SU-DHL-6 (cell line): ENCODE measurements at regions not wholly inside any gene's neighbourhood (a gene's known extent, or its start where the extent isn't known, plus 50 kb on each side); places are given as distances from the start of the nearest gene placed in this dataset.

Experiments
- CTCF ChIP-seq: fragments of 200-600 bp; sonication (generic); IDR thresholded peaks from one replicate; pipeline ENCODE4 v1.5.1; 2017; ENCODE audit warnings: antibody characterized with exemption, mild to moderate bottlenecking, low read length, moderate library complexity; ENCODE audit not compliant: insufficient read depth, poor library complexity, severe bottlenecking
- EZH2phosphoT487 ChIP-seq: fragments of 200-600 bp; sonication (generic), shearing (Covaris generic); conservative IDR thresholded peaks from 2 replicates; pipeline ENCODE4 v1.6.1; 2018; ENCODE audit warnings: mild to moderate bottlenecking, antibody characterized with exemption, low read length, moderate library complexity, mixed read lengths

GRCh38 chr3:191030929-191031328 is 168.1 kb upstream of the OSTN start:
- TF ChIP-seq CTCF (no peak), EZH2phosphoT487 (no peak)
